ENCODE measurements at regions not wholly inside any gene's neighbourhood (a gene's known extent, or its start where the extent isn't known, plus 50 kb on each side); places are given as distances from the start of the nearest gene placed in this dataset.

- Histone ChIP-seq H3K9me3 (ENCODE audit: low read depth) (no peaks in the 10 kb centered on the region), H4K20me1 (ENCODE audit: insufficient read depth, poor library complexity, severe bottlenecking) (no peaks in the 10 kb centered on the region), H3K4me2 (no peak overlapping the region), H3K79me2 (no peaks in the 10 kb centered on the region), H3K27ac (no peak overlapping the region), H3K4me1 (ENCODE audit: insufficient read depth) (no peaks in the 10 kb centered on the region), H3K4me3 (no peak overlapping the region), H2AFZ (no peak overlapping the region), H3K27me3 (no peaks in the 10 kb centered on the region), H3K9me2 (replicated peaks; ENCODE audit: insufficient read depth) (no peaks in the 10 kb centered on the region), H3K36me3 (replicated peaks; ENCODE audit: insufficient read depth, low read depth) (no peaks in the 10 kb centered on the region)
- no peak for DNase-seq (ENCODE audit: low spot score)
- TF ChIP-seq CTCF (IDR thresholded peaks at IDR 0.05; ENCODE audit: poor library complexity) (no peak), EZH2phosphoT487 (IDR thresholded peaks at IDR 0.05; ENCODE audit: low read depth, severe bottlenecking, unreplicated experiment) (no peak), EZH2 (IDR thresholded peaks at IDR 0.05; ENCODE audit: borderline replicate concordance) (no peak)
Measured at GRCh38 chr7:84422790-84423189, 228.2 kb upstream of the SEMA3A start.

GRCh38 chr7:84412161-84412969 is 217.8 kb upstream of the SEMA3A start:
- Histone ChIP-seq H3K9me3 (ENCODE audit: low read depth) (no peaks in the 10 kb centered on the region), H4K20me1 (ENCODE audit: insufficient read depth, poor library complexity, severe bottlenecking) (no peaks in the 10 kb centered on the region), H3K4me1 (ENCODE audit: insufficient read depth) (peaks cover 13% of the 10 kb centered on the region), H3K27me3 (no peaks in the 10 kb centered on the region), H3K9me2 (replicated peaks; ENCODE audit: insufficient read depth) (no peaks in the 10 kb centered on the region), H3K36me3 (replicated peaks; ENCODE audit: insufficient read depth, low read depth) (no peaks in the 10 kb centered on the region), H3K27ac (peak overlapping the region; percentile 43), H2AFZ (no peak overlapping the region), H3K4me2 (peak overlapping the region; percentile 11), H3K4me3 (no peak overlapping the region), H3K79me2 (no peaks in the 10 kb centered on the region)
- 36% methylated on average over 2 of the region's 2 CpGs for WGBS (ENCODE audit: low lambda C conversion rate, missing lambda C conversion rate)
- TF ChIP-seq EZH2 (IDR thresholded peaks at IDR 0.05; ENCODE audit: borderline replicate concordance) (no peak), EZH2phosphoT487 (IDR thresholded peaks at IDR 0.05; ENCODE audit: low read depth, severe bottlenecking, unreplicated experiment) (no peak), CTCF (IDR thresholded peaks at IDR 0.05; ENCODE audit: poor library complexity) (no peak)
- DNase-seq (ENCODE audit: low spot score): peak; percentile 12

DNA sequence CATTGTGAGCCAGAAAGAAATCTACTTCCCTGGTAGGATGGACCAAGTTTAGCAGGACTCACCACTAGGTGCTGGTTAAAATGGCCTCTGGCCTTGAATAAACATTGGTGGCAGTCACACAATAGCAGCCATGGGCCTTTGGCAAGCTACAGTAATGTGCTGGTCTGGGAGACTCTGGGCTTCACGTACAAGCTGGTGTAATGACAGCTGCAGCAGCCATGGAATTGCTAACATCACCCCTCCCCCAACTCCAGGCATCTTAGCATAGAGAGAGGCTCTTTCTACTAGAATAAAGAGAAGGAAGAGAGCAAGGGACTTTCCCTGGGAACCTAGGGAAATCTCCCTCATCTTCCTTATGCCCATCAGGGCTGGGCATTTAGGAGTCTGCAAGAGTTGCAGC is 205.1 kb upstream of the SEMA3A start:
- TF ChIP-seq CTCF (IDR thresholded peaks at IDR 0.05; ENCODE audit: poor library complexity): no peak
- no peak for TF ChIP-seq EZH2 (IDR thresholded peaks at IDR 0.05; ENCODE audit: borderline replicate concordance)
- TF ChIP-seq EZH2phosphoT487 (IDR thresholded peaks at IDR 0.05; ENCODE audit: low read depth, severe bottlenecking, unreplicated experiment): no peak
- H4K20me1 ChIP-seq (ENCODE audit: insufficient read depth, poor library complexity, severe bottlenecking): no peaks in the 10 kb centered on the region
- H3K36me3 ChIP-seq (replicated peaks; ENCODE audit: insufficient read depth, low read depth): no peaks in the 10 kb centered on the region
- DNase-seq (ENCODE audit: low spot score): no peak
- no peak overlapping the region for H2AFZ ChIP-seq
- H3K79me2 ChIP-seq: no peaks in the 10 kb centered on the region
- no peaks in the 10 kb centered on the region for H3K27me3 ChIP-seq
- H3K4me2 ChIP-seq: no peak overlapping the region
- H3K4me1 ChIP-seq (ENCODE audit: insufficient read depth): no peaks in the 10 kb centered on the region
- no peak overlapping the region for H3K4me3 ChIP-seq
- no peak overlapping the region for H3K27ac ChIP-seq
- H3K9me3 ChIP-seq (ENCODE audit: low read depth): peaks cover 4% of the 10 kb centered on the region
- no peaks in the 10 kb centered on the region for H3K9me2 ChIP-seq (replicated peaks; ENCODE audit: insufficient read depth)
- 68% methylated on average over 1 of the region's 1 CpG for WGBS (ENCODE audit: low lambda C conversion rate, missing lambda C conversion rate)
